Panc1 (cell line): ENCODE measurements at regions not wholly inside any gene's neighbourhood (a gene's known extent, or its start where the extent isn't known, plus 50 kb on each side); places are given as distances from the start of the nearest gene placed in this dataset.

Experiments
- ATAC-seq: fragments of 200-7000 bp; cut with Tn5 transposase; 2 replicates; pipeline ENCODE4 v1.9.1; 2020; ENCODE audit warnings: mild to moderate bottlenecking, moderate library complexity
- BruUV-seq: library from RNA; stranded (reverse); fragments of 400-500 nt; replicated peaks from 2 replicates; lab custom pipeline; 2021; lab: Mats Ljungman, UMichigan
- CTCF ChIA-PET: fragments of 300-600 bp; sonication (Branson Sonifier 250); formaldehyde crosslinking; loops from one replicate; lab custom pipeline; 2022; ENCODE audit warnings: antibody characterized with exemption; lab: Charles Lee
- POLR2A ChIA-PET: fragments of 300-600 bp; sonication (Branson Sonifier 250); formaldehyde crosslinking; loops from one replicate; lab custom pipeline; 2022; ENCODE audit warnings: antibody characterized with exemption; lab: Charles Lee
- DNase-seq: peaks from one replicate; pipeline ENCODE4 v3.0.0-alpha.2; 2010; ENCODE audit warnings: low read depth, low spot score
- H3K27ac ChIP-seq: 2 replicates; pipeline ENCODE4 v1.5.1; 2011; ENCODE audit warnings: mild to moderate bottlenecking, low read length, inconsistent platforms
- H3K27me3 ChIP-seq: fragments of 200-500 bp; sonication (Bioruptor generic); 2 replicates; pipeline ENCODE4 v1.6.0; 2014; ENCODE audit warnings: low read length, inconsistent platforms; ENCODE audit not compliant: control insufficient read depth, insufficient read depth
- H3K36me3 ChIP-seq: fragments of 200-500 bp; sonication (Bioruptor generic); 2 replicates; pipeline ENCODE4 v1.5.1; 2014; ENCODE audit warnings: inconsistent platforms, mild to moderate bottlenecking, low read length, moderate library complexity; ENCODE audit not compliant: control insufficient read depth, insufficient read depth
- H3K4me1 ChIP-seq: 2 replicates; pipeline ENCODE4 v1.5.1; 2011; ENCODE audit warnings: inconsistent platforms, mild to moderate bottlenecking, low read length, moderate library complexity; ENCODE audit not compliant: control insufficient read depth, insufficient read depth
- H3K4me3 ChIP-seq, 2 experiments: 2 replicates each; pipeline ENCODE4 v1.5.1; 2011 to 2012; ENCODE audit warnings: low read depth in 2 of 2, low read length in 2 of 2, mild to moderate bottlenecking in 2 of 2, inconsistent platforms in 1 of 2, moderate library complexity in 1 of 2
- H3K9me3 ChIP-seq: fragments of 200-500 bp; sonication (Bioruptor generic); 2 replicates; pipeline ENCODE4 v1.5.1; 2014; ENCODE audit warnings: low read depth, mild to moderate bottlenecking, inconsistent platforms, low read length, moderate library complexity; ENCODE audit not compliant: control insufficient read depth, insufficient read depth
- POLR2AphosphoS5 ChIP-seq: IDR thresholded peaks from 2 replicates; pipeline ENCODE4 v1.6.1; 2012; ENCODE audit warnings: mild to moderate bottlenecking, low read depth, low read length, moderate library complexity
- SIN3A ChIP-seq: IDR thresholded peaks from 2 replicates; pipeline ENCODE4 v1.6.1; 2012; ENCODE audit warnings: low read depth, mild to moderate bottlenecking, low read length, moderate library complexity, borderline replicate concordance; ENCODE audit not compliant: insufficient read depth
- TCF7L2 ChIP-seq: IDR thresholded peaks from 2 replicates; pipeline ENCODE4 v1.6.1; 2011; ENCODE audit warnings: mild to moderate bottlenecking, low read depth, low read length, inconsistent platforms
- in situ Hi-C: cut with HindIII; loops from 2 replicates; pipeline ENCODE4 v1.10.0; 2016; ENCODE audit warnings: low sequenced_read_pairs, low pct_unique_long_range_greater_than_20kb
- intact Hi-C: fragments of 100-400 bp; cut with micrococcal nuclease; formaldehyde crosslinking; loops from one replicate; pipeline ENCODE4 v1.10.0; 2022; ENCODE audit not compliant: unreplicated experiment
- TF ChIP-seq, protein P1 (sequence below): fragments of 450-650 bp; IDR thresholded peaks from 2 replicates; pipeline ENCODE4 v1.5.1; 2017; ENCODE audit warnings: mild to moderate bottlenecking
- TF ChIP-seq, protein P2 (sequence below), 2 experiments: IDR thresholded peaks; 2 replicates each; pipeline ENCODE4 v1.6.1; 2011 to 2012; ENCODE audit warnings: low read depth in 2 of 2, control low read depth in 1 of 2, low read length in 1 of 2, mild to moderate bottlenecking in 1 of 2, moderate library complexity in 1 of 2; ENCODE audit not compliant: insufficient read depth in 1 of 2

DNA sequence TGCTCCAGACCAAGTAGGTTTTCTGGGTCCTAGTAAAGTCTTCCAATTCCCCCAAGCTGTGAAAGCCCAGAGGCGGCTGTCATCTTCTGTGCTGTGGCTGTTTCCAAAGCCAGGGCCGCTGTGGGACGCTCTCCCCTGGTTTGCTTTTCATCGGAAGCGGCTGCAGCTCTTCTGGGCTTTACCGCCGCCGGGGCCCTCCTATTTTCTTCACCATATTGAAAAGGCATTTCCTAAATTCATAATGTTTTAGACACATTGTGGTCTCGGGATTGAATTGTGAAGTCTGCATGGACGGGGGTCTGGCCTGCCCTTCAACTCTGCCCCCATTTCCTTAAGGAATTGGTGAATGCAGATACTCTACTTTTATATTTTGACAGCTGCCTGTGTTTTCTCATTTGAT lies 551.4 kb upstream of the MGMT start:
- TF ChIP-seq SIN3A (no peak), POLR2AphosphoS5 (no peak), TCF7L2 (no peak)
- TF ChIP-seq, protein P1, sequence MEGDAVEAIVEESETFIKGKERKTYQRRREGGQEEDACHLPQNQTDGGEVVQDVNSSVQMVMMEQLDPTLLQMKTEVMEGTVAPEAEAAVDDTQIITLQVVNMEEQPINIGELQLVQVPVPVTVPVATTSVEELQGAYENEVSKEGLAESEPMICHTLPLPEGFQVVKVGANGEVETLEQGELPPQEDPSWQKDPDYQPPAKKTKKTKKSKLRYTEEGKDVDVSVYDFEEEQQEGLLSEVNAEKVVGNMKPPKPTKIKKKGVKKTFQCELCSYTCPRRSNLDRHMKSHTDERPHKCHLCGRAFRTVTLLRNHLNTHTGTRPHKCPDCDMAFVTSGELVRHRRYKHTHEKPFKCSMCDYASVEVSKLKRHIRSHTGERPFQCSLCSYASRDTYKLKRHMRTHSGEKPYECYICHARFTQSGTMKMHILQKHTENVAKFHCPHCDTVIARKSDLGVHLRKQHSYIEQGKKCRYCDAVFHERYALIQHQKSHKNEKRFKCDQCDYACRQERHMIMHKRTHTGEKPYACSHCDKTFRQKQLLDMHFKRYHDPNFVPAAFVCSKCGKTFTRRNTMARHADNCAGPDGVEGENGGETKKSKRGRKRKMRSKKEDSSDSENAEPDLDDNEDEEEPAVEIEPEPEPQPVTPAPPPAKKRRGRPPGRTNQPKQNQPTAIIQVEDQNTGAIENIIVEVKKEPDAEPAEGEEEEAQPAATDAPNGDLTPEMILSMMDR = no peak
- TF ChIP-seq, protein P2, sequence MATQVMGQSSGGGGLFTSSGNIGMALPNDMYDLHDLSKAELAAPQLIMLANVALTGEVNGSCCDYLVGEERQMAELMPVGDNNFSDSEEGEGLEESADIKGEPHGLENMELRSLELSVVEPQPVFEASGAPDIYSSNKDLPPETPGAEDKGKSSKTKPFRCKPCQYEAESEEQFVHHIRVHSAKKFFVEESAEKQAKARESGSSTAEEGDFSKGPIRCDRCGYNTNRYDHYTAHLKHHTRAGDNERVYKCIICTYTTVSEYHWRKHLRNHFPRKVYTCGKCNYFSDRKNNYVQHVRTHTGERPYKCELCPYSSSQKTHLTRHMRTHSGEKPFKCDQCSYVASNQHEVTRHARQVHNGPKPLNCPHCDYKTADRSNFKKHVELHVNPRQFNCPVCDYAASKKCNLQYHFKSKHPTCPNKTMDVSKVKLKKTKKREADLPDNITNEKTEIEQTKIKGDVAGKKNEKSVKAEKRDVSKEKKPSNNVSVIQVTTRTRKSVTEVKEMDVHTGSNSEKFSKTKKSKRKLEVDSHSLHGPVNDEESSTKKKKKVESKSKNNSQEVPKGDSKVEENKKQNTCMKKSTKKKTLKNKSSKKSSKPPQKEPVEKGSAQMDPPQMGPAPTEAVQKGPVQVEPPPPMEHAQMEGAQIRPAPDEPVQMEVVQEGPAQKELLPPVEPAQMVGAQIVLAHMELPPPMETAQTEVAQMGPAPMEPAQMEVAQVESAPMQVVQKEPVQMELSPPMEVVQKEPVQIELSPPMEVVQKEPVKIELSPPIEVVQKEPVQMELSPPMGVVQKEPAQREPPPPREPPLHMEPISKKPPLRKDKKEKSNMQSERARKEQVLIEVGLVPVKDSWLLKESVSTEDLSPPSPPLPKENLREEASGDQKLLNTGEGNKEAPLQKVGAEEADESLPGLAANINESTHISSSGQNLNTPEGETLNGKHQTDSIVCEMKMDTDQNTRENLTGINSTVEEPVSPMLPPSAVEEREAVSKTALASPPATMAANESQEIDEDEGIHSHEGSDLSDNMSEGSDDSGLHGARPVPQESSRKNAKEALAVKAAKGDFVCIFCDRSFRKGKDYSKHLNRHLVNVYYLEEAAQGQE (IDR thresholded peaks at IDR 0.05; ENCODE audit: insufficient read depth in 1 of 2, low read depth in 2 of 2, low read length in 1 of 2) = no peak
- intact Hi-C loops (no loop called here), in situ Hi-C loops (no loop called here)
- Histone ChIP-seq H3K4me1 (no peaks in the 10 kb centered on the region), H3K4me3 (no peak overlapping the region), H3K36me3 (no peaks in the 10 kb centered on the region), H3K9me3 (no peaks in the 10 kb centered on the region), H3K27ac (no peak overlapping the region), H3K27me3 (peaks cover 6% of the 10 kb centered on the region; the same call in 1 of the 2 replicates)
- ChIA-PET CTCF (no interaction called here), POLR2A (no interaction called here)
- no TSS peak for BruUV-seq
- ATAC-seq = no peak
- no peak for DNase-seq

DNA sequence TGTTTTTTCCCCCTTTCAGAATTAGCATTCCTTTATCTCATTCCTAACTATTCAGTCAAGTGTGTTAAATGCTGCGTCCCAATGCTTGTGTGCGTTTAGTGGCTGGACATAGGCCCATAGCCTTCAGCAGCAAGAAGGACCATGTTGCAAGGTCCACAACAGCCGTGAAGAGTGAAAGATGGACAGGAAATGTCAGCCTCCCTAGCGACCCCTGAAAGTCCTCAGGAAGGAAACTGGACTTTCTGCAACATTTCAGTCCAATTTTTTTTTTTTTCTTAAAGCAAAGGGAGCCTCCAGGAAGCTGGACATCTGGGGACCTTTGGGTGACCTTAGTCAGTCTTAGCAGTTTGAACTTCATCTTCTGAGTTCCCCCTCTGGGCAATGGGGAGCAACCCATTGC lies 550.7 kb upstream of the MGMT start:
- H3K36me3 ChIP-seq = no peaks in the 10 kb centered on the region
- POLR2A ChIA-PET = no interaction called here
- TF ChIP-seq, protein P2 (IDR thresholded peaks at IDR 0.05; ENCODE audit: insufficient read depth in 1 of 2, low read depth in 2 of 2, low read length in 1 of 2) = no peak
- TF ChIP-seq, protein P1 = no peak
- TF ChIP-seq POLR2AphosphoS5 (no peak), TCF7L2 (no peak), SIN3A (no peak)
- DNase-seq = no peak
- BruUV-seq = no TSS peak
- no peaks in the 10 kb centered on the region for H3K9me3 ChIP-seq
- H3K4me3 ChIP-seq = no peak overlapping the region
- no peak for ATAC-seq
- no peaks in the 10 kb centered on the region for H3K4me1 ChIP-seq
- intact Hi-C loops = no loop called here
- CTCF ChIA-PET = no interaction called here
- H3K27me3 ChIP-seq = peaks cover 6% of the 10 kb centered on the region; the same call in 1 of the 2 replicates
- in situ Hi-C loops = no loop called here
- H3K27ac ChIP-seq = no peak overlapping the region
